H1 (cell line): ENCODE measurements at regions not wholly inside any gene's neighbourhood (a gene's known extent, or its start where the extent isn't known, plus 50 kb on each side); places are given as distances from the start of the nearest gene placed in this dataset.

ENCODE experiments used
- CTCF ChIA-PET: fragments of 300-600 bp; sonication (Branson Sonifier 250); formaldehyde crosslinking; loops from one replicate; lab custom pipeline; 2021; ENCODE audit not compliant: partially characterized antibody; lab: Charles Lee
- POLR2A ChIA-PET: fragments of 300-600 bp; sonication (Branson Sonifier 250); formaldehyde crosslinking; loops from one replicate; lab custom pipeline; 2021; ENCODE audit warnings: inconsistent platforms; ENCODE audit not compliant: partially characterized antibody; lab: Charles Lee
- DNase-seq, 2 experiments: peaks; one replicate each; pipeline versions ENCODE4 v3.0.0 to v3.0.0-alpha.2; 2010 to 2022; ENCODE audit warnings: low spot score in 2 of 2, low read depth in 1 of 2, mixed read lengths in 1 of 2
- FAIRE-seq: peaks from 2 replicates; lab custom pipeline; 2011; peaks lifted over from hg19 to GRCh38; lab: Jason Lieb, UNC
- H2AFZ ChIP-seq: 2 replicates; pipeline ENCODE4 v1.8.1; 2012; ENCODE audit warnings: low read length, inconsistent platforms
- H2AK5ac ChIP-seq: 2 replicates; pipeline ENCODE4 v1.6.1; 2013; ENCODE audit warnings: low read depth, low read length
- H2BK120ac ChIP-seq: replicated peaks from 2 replicates; pipeline ENCODE3; 2013; ENCODE audit warnings: low read depth, low read length, inconsistent platforms
- H2BK12ac ChIP-seq: 2 replicates; pipeline ENCODE4 v1.6.1; 2013; ENCODE audit warnings: low read depth, low read length
- H2BK15ac ChIP-seq: 2 replicates; pipeline ENCODE4 v1.6.1; 2013; ENCODE audit warnings: low read length
- H2BK20ac ChIP-seq: 2 replicates; pipeline ENCODE4 v1.6.1; 2013; ENCODE audit warnings: low read length
- H2BK5ac ChIP-seq: 2 replicates; pipeline ENCODE4 v1.6.1; 2013; ENCODE audit warnings: low read depth, low read length
- H3K14ac ChIP-seq: 2 replicates; pipeline ENCODE4 v1.6.1; 2013; ENCODE audit warnings: inconsistent platforms; ENCODE audit not compliant: insufficient read length
- H3K18ac ChIP-seq: 2 replicates; pipeline ENCODE4 v1.6.1; 2013; ENCODE audit warnings: low read length; ENCODE audit errors: extremely low read depth
- H3K23ac ChIP-seq: 2 replicates; pipeline ENCODE4 v1.6.1; 2013; ENCODE audit warnings: inconsistent platforms; ENCODE audit not compliant: insufficient read length
- H3K23me2 ChIP-seq: 2 replicates; pipeline ENCODE4 v1.6.1; 2013; ENCODE audit warnings: low read depth, low read length
- H3K27ac ChIP-seq: 2 replicates; pipeline ENCODE4 v1.6.1; 2011; ENCODE audit warnings: low read depth, low read length, inconsistent platforms
- H3K27me3 ChIP-seq, 4 experiments: replicated peaks in 1 of 4; 1 replicate in 1 of 4; 2 replicates in 3 of 4; pipeline versions ENCODE4 v1.6.1 to v1.8.1; 2011 to 2013; ENCODE audit warnings: low read length in 3 of 4, mild to moderate bottlenecking in 3 of 4, inconsistent platforms in 2 of 4, mixed read lengths in 2 of 4, moderate library complexity in 1 of 4; ENCODE audit not compliant: control insufficient read depth in 3 of 4, insufficient read depth in 3 of 4; ENCODE audit errors: extremely low read depth in 1 of 4
- H3K36me3 ChIP-seq, 4 experiments: 2 replicates each; pipeline versions ENCODE4 v1.6.1 to v1.8.1; 2011 to 2013; ENCODE audit warnings: mild to moderate bottlenecking in 4 of 4, low read length in 3 of 4, moderate library complexity in 2 of 4, control low read depth in 1 of 4, inconsistent platforms in 1 of 4; ENCODE audit not compliant: insufficient read depth in 4 of 4, control insufficient read depth in 2 of 4
- H3K4ac ChIP-seq: replicated peaks from 2 replicates; pipeline ENCODE3; 2013; ENCODE audit warnings: low read length, low read depth, mixed read lengths, inconsistent platforms; ENCODE audit not compliant: insufficient read length
- H3K4me1 ChIP-seq, 4 experiments: replicated peaks in 1 of 4; 1 replicate in 1 of 4; 2 replicates in 3 of 4; pipeline versions ENCODE4 v1.6.1 to v1.8.1; 2011 to 2013; ENCODE audit warnings: low read length in 3 of 4, inconsistent platforms in 2 of 4, mixed read lengths in 1 of 4; ENCODE audit not compliant: insufficient read depth in 4 of 4, control insufficient read depth in 3 of 4
- H3K4me2 ChIP-seq, 2 experiments: 2 replicates each; pipeline versions ENCODE4 v1.6.1 to v1.8.1; 2011 to 2013; ENCODE audit warnings: low read depth in 2 of 2, low read length in 2 of 2, control low read depth in 1 of 2, inconsistent platforms in 1 of 2, mild to moderate bottlenecking in 1 of 2; ENCODE audit not compliant: insufficient read depth in 1 of 2
- H3K4me3 ChIP-seq, 4 experiments: fragments of 200-600, 300-600 bp in 1 of 4; sonication (generic), shearing (Covaris generic), sonication (Bioruptor Twin) in 1 of 4; 2 replicates each; pipeline versions ENCODE4 v1.5.1 to v1.8.1; 2011 to 2016; ENCODE audit warnings: low read length in 4 of 4, low read depth in 3 of 4, control low read depth in 2 of 4, inconsistent platforms in 2 of 4, mild to moderate bottlenecking in 2 of 4, mixed read lengths in 1 of 4, moderate library complexity in 1 of 4; ENCODE audit not compliant: insufficient read depth in 2 of 4; ENCODE audit errors: extremely low read depth in 1 of 4
- H3K56ac ChIP-seq: replicated peaks from 2 replicates; pipeline ENCODE3; 2013; ENCODE audit warnings: low read depth, mild to moderate bottlenecking, mixed read lengths, low read length, inconsistent platforms; ENCODE audit not compliant: insufficient read length
- H3K79me1 ChIP-seq: 2 replicates; pipeline ENCODE4 v1.6.1; 2013; ENCODE audit warnings: low read depth, low read length, control low read depth
- H3K79me2 ChIP-seq, 2 experiments: 2 replicates each; pipeline versions ENCODE4 v1.6.1 to v1.8.1; 2012 to 2013; ENCODE audit warnings: low read length in 2 of 2, mild to moderate bottlenecking in 2 of 2, inconsistent platforms in 1 of 2; ENCODE audit not compliant: insufficient read depth in 2 of 2, control insufficient read depth in 1 of 2
- H3K9ac ChIP-seq, 4 experiments: replicated peaks in 1 of 4; 1 replicate in 1 of 4; 2 replicates in 3 of 4; pipeline versions ENCODE4 v1.6.1 to v1.8.1; 2011 to 2013; ENCODE audit warnings: low read depth in 3 of 4, low read length in 3 of 4, control low read depth in 2 of 4, mild to moderate bottlenecking in 2 of 4, moderate library complexity in 2 of 4, inconsistent platforms in 1 of 4; ENCODE audit errors: extremely low read depth in 1 of 4
- H3K9me3 ChIP-seq, 2 experiments: 2 replicates each; pipeline versions ENCODE4 v1.6.1 to v1.8.1; 2012 to 2013; ENCODE audit warnings: mild to moderate bottlenecking in 2 of 2, moderate library complexity in 2 of 2, control low read depth in 1 of 2, inconsistent platforms in 1 of 2, low read depth in 1 of 2, low read length in 1 of 2, mixed read lengths in 1 of 2; ENCODE audit not compliant: insufficient read depth in 2 of 2
- H4K20me1 ChIP-seq, 2 experiments: replicated peaks in 1 of 2; 2 replicates each; pipeline versions ENCODE3 to v1.8.1; 2011 to 2013; ENCODE audit warnings: inconsistent platforms in 2 of 2, low read length in 2 of 2, mild to moderate bottlenecking in 1 of 2; ENCODE audit not compliant: insufficient read depth in 2 of 2, control insufficient read depth in 1 of 2
- H4K5ac ChIP-seq: 2 replicates; pipeline ENCODE4 v1.6.1; 2013; ENCODE audit warnings: low read length, low read depth, mixed read lengths, inconsistent platforms; ENCODE audit not compliant: insufficient read length
- H4K8ac ChIP-seq: 2 replicates; pipeline ENCODE4 v1.8.0; 2013; ENCODE audit warnings: mild to moderate bottlenecking, moderate library complexity, low read length, inconsistent platforms; ENCODE audit not compliant: insufficient read depth; ENCODE audit errors: extremely low read depth
- H4K91ac ChIP-seq: replicated peaks from 2 replicates; pipeline ENCODE3; 2013; ENCODE audit warnings: low read length, mixed read lengths, inconsistent platforms; ENCODE audit not compliant: insufficient read length
- E2F6 ChIP-seq: IDR thresholded peaks from 2 replicates; pipeline ENCODE4 v1.6.1; 2012; ENCODE audit warnings: inconsistent platforms
- KDM4A ChIP-seq: IDR thresholded peaks from one replicate; pipeline ENCODE4 v1.7.1; 2012; ENCODE audit warnings: low read depth, mild to moderate bottlenecking, moderate library complexity, low read length, inconsistent platforms; ENCODE audit not compliant: severe bottlenecking
- NRF1 ChIP-seq: IDR thresholded peaks from 2 replicates; pipeline ENCODE4 v1.6.1; 2011; ENCODE audit warnings: mild to moderate bottlenecking, low read depth, low read length, improper control_type of control experiment
- RFX5 ChIP-seq: IDR thresholded peaks from 2 replicates; pipeline ENCODE4 v1.6.1; 2011; ENCODE audit warnings: low read depth, low read length, improper control_type of control experiment, borderline replicate concordance
- RXRA ChIP-seq: IDR thresholded peaks from 2 replicates; pipeline ENCODE4 v1.6.1; 2011; ENCODE audit warnings: low read depth, mild to moderate bottlenecking, low read length, moderate library complexity; ENCODE audit not compliant: insufficient read depth
- SP4 ChIP-seq: IDR thresholded peaks from 2 replicates; pipeline ENCODE4 v1.6.1; 2012; ENCODE audit warnings: low read length, inconsistent platforms
- WGBS, 2 experiments: shearing (Covaris generic) in 1 of 2; methylation state at CpG; one replicate each; pipeline versions ENCODE4 v1.1.6 to v1.1.7; 2013 to 2015; ENCODE audit warnings: low lambda C conversion rate in 2 of 2, mixed read lengths in 2 of 2, inconsistent platforms in 1 of 2, low coverage in 1 of 2, missing lambda C conversion rate in 1 of 2; ENCODE audit not compliant: insufficient replicate concordance in 2 of 2, insufficient coverage in 1 of 2, insufficient read length in 1 of 2; ENCODE audit errors: extremely low coverage in 1 of 2, missing lambda C conversion rate in 1 of 2; 5-methylcytosine and 5-hydroxymethylcytosine counted together

DNA sequence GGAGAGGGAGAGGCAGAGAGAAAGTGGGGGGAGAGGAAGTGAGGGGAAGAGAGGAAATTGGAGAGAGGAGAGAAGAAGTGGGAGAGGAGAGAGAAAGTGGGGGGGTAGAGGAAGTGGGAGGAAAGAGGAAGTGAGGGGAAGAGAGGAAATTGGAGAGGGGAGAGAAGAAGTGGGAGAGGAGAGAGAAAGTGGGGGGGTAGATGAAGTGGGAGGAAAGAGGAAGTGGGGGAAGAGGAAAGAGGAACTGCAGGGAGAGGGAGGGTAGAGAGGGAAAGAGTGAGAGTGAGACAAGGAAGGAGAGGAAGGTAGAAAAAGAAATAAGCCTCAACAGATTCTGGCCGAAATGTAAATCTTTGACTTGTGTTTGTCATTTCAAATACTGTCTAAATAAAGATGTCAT is 146.6 kb downstream of the KLF12 start:
- Histone ChIP-seq H3K23me2 (no peaks in the 10 kb centered on the region; the same call in 1 of the 2 replicates), H3K14ac (no peak overlapping the region), H4K5ac (no peak overlapping the region), H2AK5ac (no peak overlapping the region), H2AFZ (no peak overlapping the region), H2BK12ac (no peak overlapping the region), H3K4me2 (no peak overlapping the region), H3K4me3 (no peak overlapping the region), H3K9ac (no peak overlapping the region), H2BK5ac (no peak overlapping the region), H3K56ac (no peak overlapping the region), H4K91ac (no peak overlapping the region), H3K9me3 (no peaks in the 10 kb centered on the region), H3K4ac (no peak overlapping the region), H2BK120ac (no peak overlapping the region), H4K8ac (no peak overlapping the region), H3K79me2 (no peaks in the 10 kb centered on the region), H2BK20ac (no peak overlapping the region), H3K79me1 (no peaks in the 10 kb centered on the region), H3K27ac (no peak overlapping the region), H4K20me1 (no peaks in the 10 kb centered on the region), H3K23ac (no peak overlapping the region), H3K18ac (no peak overlapping the region), H2BK15ac (no peak overlapping the region), H3K4me1 (peaks cover 0 to 9% (median 3%) of the 10 kb centered on the region in 4 experiments; a peak in 4 of 7 replicates), H3K36me3 (no peaks in the 10 kb centered on the region), H3K27me3 (no peaks in the 10 kb centered on the region)
- TF ChIP-seq E2F6, result no peak
- TF ChIP-seq RFX5, result no peak
- TF ChIP-seq NRF1, result no peak
- no peak for TF ChIP-seq SP4
- no peak for TF ChIP-seq KDM4A
- TF ChIP-seq RXRA, result no peak
- CTCF ChIA-PET, result no interaction called here
- DNase-seq (no peak), FAIRE-seq (no peak)
- POLR2A ChIA-PET, result no interaction called here
- whole genome bisulfite sequencing, 2 experiments, result 85% methylated on average over 1 of the region's 1 CpG; no CpG with 5 or more reads in 1 of the 2 experiments
